ENCODE measurements at regions not wholly inside any gene's neighbourhood (a gene's known extent, or its start where the extent isn't known, plus 50 kb on each side); places are given as distances from the start of the nearest gene placed in this dataset.

DNA sequence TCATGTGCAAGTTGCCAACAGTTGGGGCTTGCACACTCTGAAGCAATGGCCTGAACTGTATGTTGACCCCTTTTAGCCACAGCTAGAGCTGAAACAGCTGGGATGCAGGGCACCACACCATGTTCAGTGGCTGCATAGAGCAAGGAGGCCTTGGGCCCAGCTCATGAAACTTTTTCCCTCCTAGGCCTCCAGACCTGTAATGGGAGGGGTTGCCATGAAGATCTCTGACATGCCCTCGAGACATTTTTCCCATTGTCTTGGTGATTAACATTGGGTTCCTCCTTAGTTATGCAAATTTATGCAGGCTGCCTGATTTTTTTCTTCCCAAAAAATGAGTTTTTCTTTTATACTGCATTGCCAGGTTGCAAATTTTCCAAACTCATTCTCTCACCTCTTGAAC, 165.1 kb upstream of the PRR20A start:
- TF ChIP-seq, protein P1, sequence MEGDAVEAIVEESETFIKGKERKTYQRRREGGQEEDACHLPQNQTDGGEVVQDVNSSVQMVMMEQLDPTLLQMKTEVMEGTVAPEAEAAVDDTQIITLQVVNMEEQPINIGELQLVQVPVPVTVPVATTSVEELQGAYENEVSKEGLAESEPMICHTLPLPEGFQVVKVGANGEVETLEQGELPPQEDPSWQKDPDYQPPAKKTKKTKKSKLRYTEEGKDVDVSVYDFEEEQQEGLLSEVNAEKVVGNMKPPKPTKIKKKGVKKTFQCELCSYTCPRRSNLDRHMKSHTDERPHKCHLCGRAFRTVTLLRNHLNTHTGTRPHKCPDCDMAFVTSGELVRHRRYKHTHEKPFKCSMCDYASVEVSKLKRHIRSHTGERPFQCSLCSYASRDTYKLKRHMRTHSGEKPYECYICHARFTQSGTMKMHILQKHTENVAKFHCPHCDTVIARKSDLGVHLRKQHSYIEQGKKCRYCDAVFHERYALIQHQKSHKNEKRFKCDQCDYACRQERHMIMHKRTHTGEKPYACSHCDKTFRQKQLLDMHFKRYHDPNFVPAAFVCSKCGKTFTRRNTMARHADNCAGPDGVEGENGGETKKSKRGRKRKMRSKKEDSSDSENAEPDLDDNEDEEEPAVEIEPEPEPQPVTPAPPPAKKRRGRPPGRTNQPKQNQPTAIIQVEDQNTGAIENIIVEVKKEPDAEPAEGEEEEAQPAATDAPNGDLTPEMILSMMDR (conservative IDR thresholded peaks at IDR 0.05; ENCODE audit: low read depth, low read length): no peak
- TF ChIP-seq EZH2 (IDR thresholded peaks at IDR 0.05; ENCODE audit: borderline replicate concordance, low read depth, low read length, poor library complexity, severe bottlenecking): no peak
